HG02884 (cell line): ENCODE measurements at regions not wholly inside any gene's neighbourhood (a gene's known extent, or its start where the extent isn't known, plus 50 kb on each side); places are given as distances from the start of the nearest gene placed in this dataset.
"Not testable (repeated sequence)": the region's sequence is repeated elsewhere in the genome, so short reads cannot be mapped to it uniquely, and the experiment has no call there.

Experiments used
- ATAC-seq: cut with Tn5 transposase; IDR thresholded peaks from one replicate; pipeline ENCODE4 v1.9.1; 2021; ENCODE audit warnings: mild to moderate bottlenecking, moderate library complexity; ENCODE audit not compliant: unreplicated experiment

DNA sequence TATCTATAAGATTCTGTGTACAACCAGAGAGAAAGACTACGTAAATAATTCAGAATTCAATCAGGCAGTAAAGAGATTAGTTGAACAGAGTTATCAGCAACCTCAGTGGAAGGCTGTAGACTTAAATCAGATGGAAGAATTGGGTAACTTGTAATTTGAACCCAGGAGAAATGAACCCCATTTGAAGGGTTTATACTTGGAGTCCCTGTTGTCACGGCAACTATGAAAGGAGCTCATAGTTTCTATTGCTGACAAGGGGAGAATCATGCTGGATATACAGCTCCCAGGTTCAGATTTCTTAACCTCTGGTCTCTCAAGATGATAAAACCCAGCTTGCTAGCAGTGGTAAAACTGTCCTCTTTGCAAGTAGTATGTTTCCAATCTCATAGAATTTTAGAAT, 54.4 kb upstream of the BMP4 start:
- ATAC-seq = no peak

DNA sequence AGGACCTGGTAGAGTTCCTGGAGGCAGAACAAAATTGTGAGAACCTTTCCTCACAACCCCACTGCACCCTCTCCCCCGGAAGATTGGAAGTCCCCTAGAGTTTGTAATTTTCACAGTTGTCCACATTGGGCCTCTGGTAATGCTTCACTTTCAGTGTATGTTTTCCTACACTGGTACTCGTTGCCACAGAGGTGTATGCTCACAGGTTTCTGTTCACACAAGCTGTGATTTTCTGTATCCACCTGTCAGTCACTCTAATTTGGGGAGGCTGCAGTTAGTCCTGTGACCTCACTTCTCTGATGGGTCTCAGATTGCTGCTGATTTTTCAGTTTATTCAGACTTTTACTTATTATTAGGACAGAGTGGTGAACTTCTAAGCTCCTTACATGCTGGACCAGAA, 66.4 kb upstream of the BMP4 start:
- no peak for ATAC-seq

DNA sequence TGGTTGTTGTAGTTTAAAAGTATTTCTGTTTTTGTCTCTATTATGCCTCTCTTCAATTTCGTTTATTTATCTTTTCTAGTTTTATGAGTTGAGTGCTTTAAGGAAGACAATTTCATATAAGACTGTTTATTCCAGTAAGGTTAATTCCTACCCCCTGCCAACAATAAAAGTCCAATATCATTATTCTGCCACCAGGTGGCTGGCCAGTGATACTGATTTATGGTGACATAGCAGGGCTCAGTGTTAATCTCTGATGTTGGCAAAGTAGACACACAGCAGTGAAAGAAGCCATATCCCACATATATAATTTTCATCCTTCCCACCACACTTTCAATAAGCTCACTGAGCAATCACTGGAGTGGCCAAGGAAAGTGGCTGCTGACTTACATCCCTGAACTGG, 69.0 kb upstream of the BMP4 start:
- no peak for ATAC-seq

DNA sequence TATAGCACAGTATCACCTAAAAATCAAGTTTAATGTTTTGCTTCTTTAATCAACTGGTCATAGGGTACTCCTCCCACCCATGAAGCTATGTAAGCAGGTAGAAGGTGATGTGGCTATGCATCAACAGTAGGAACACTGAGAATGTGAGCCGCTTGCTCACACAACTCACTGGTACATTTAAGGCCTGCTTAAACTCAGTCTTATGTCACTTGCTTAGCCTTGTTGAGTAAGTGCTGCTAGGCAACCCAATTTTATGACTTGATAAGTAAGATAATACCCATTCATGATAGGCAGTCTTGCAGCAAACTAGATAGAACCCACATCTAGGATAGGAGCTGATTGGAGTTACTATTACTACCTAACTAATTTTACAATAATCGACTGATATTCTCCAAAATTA, 70.0 kb upstream of the BMP4 start:
- ATAC-seq = no peak

DNA sequence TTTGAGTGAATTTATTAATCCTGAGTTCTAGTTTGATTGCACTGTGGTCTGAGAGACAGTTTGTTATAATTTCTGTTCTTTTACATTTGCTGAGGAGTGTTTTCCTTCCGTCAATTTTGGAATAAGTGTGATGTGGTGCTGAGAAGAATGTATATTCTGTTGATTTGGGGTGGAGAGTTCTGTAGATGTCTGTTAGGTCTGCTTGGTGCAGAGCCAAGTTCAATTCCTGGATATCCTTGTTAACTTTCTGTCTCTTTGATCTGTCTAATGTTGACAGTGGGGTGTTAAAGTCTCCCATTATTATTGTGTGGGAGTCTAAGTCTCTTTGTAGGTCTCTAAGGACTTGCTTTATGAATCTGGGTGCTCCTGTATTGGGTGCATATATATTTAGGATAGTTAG, 74.4 kb upstream of the BMP4 start:
- ATAC-seq = not testable (repeated sequence)

GRCh38 chr14:54033285-54033684, 76.7 kb upstream of the BMP4 start:
- ATAC-seq = not testable (repeated sequence)

- ATAC-seq = no peak
These were observed 82.1 kb upstream of the BMP4 start for GRCh38 chr14:54038724-54039123.

GRCh38 chr14:54039311-54039710, 82.7 kb upstream of the BMP4 start:
- ATAC-seq = no peak

- no peak for ATAC-seq
These were observed 84.2 kb upstream of the BMP4 start for GRCh38 chr14:54040846-54041245.

- no peak for ATAC-seq
These were observed 89.6 kb upstream of the BMP4 start for GRCh38 chr14:54046250-54046649.

DNA sequence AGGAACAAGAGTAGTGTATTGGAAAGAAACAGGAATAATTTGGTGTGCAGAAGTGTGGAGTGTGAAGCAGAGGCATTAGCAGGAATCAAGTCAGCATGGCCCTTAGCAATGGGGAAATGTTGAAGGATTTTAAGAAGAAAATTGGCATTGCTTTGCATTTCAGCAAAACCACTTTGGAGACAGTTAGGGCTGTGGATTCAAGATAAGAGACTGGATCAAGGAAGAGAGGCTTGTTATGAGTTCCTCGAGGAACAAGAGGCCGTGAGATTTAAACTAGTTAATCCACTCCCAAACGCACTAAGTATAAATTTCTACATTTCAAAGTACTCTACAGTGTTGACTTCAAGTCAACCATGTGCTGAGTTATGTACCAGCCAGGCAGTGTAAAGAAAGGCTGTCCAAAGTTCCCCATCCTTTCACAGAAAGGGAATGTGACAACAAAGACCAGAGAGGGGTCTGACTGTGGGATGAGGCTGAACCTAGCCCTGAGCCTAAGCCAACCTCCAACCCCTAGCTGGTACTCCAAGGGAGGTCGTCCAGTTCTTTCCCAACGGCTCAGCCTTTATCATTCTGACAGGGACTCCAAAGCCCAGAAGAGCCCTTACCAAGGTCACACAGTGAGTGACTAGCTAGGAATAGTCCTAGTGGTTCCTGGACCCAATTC, 91.2 kb upstream of the BMP4 start:
- no peak for ATAC-seq

DNA sequence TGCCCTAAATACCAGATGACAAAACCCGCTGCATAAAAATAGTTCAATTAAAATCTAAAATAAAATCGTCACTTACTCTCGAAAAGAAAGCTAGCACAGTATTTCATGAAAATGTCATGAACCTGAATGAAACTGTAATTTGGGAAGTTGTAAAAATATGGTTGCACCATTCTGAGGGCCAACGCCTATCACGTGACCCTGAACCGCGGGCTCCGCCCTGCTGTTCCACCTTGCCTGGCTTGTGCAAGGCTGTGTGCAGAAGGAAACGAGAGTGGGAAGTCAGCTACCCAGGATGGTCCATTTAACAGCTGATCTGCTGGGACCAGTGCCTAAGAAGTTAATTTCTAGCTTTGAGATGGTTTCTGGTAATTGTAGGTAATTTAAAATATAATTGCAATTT, 91.7 kb upstream of the BMP4 start:
- no peak for ATAC-seq

DNA sequence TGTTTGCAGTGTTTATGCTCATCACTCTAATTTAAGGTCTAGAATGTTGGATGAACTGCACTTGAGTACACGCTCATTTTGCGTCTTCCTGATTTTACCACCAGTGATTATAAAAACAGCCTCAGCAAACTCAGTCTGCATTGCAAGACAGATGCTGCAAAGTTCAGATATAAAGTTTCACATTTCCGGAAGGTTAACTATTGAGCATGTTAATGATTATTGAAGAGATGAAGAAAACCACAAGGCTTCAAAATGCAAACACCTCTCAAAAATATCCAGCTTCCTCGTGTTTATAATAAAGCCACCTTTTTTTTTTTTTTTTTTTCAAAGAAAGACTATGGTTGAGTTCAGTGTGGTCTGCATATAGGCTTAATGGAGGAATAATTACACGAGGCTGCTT, 92.1 kb upstream of the BMP4 start:
- ATAC-seq = no peak

DNA sequence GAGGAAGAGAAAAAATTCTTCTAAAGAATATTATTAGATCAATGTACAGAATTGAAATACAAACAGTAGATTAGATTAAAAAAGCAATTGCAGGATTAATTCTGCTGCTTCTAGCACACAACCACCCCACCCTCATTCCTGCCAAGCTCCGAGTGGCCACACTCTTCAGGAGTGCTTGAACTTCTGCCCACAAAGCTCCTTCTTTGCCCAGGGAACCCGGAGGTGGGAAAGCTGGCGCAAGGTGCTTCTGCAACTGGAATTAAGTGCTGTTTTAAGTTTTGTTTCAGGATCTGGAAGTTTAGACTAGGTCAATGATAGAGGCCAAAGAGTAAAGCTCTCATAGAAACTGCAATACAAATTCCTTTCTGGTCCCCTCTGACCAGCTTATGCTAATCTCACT, 94.1 kb upstream of the BMP4 start:
- ATAC-seq = no peak

GRCh38 chr14:54052696-54053385, 96.2 kb upstream of the BMP4 start:
- ATAC-seq = no peak

DNA sequence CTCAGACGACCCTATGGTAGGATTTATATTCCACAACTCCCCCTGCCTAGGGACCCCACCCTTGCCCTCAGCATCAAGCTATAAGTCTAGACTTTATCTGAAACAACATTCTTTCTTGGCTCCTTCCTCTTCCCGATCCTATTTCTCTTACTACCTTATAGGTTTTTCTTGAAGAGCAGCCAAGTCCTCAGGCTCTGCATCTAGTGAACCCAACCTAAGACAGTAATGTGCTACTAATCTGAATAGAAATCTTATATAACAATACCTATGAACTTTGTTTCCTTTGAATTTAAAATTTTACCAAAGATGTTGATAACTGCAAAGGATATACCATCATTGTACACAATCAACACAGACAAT, 96.7 kb upstream of the BMP4 start:
- no peak for ATAC-seq

DNA sequence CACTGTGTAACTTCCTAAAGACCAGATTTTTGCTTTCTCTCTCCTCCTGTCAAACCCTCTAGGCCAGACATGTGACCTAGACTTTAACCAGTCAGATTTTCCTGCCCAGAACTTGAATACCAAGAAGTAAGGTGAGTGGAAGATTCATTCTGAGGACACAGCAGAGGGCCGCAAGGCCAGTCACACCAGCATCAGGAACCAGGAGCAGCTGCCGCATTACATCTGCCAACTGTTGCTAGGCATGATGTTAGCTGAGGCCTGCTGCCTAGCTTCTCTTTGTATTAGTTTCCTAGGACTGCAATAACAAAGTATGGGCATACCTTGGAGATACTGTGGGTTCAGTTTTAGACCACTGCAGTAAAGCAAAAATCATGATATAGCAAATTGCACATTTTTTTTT, 101.9 kb upstream of the BMP4 start:
- no peak for ATAC-seq

- ATAC-seq = no peak
These were observed 127.1 kb upstream of the BMP4 start for GRCh38 chr14:54083549-54084239.

GRCh38 chr14:54085232-54085761, 128.7 kb upstream of the BMP4 start:
- ATAC-seq = no peak

DNA sequence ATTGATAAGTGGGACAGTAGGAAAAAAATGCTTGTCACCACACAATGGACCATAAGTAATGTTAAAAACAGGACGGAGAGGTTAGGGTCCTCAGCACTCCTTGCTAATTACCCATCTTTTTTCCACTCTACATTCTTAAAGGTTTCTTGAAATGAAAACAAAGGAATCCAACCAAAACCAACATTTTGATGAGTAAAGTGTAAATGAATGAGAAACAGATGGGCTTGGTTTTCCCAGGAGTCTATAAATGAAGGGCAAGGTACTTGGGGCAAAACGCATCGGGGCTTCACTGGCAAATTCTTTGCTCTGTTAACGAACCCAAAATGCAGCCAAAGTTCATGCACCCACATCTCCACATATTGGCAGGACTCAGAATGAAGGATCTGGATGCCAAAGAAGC, 129.2 kb upstream of the BMP4 start:
- no peak for ATAC-seq

DNA sequence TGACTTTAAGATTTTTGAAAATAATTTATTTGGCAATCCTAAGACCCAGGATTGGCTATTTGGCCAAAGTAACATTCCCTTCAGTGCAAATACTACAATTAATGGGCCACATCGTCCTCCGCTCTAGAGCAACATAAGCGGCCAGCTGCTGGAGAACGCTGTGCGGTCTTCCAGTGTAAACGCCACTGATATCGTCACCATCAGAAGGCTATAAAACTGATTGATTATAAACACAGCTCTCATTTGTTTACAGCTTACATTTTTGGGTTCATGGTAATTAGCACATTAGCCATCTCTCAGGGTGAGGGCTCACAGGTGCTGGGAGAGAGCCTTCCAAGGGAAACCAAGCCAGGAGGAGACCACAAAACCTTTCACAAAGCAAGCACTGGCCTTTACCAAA, 130.1 kb upstream of the BMP4 start:
- ATAC-seq = no peak

DNA sequence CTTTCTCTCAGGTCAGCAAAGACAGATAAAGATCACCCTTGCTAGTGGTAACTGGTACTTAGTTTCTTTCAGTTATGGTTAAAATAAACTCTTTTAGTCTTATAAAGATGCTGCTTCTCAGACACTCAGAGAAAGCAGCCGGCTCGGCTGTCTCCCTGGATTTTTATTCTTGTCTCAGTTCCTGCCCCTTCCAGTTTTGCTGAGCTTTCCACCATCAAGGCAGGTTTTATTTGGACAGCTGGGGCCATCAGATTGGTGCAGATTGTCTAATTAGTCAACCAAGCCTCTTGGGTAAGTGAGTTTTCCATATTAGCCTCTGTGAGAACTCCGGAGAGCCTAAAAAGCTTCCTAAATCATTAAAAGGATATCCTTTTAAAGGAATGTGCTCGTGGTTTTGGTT, 130.8 kb upstream of the BMP4 start:
- no peak for ATAC-seq
